Loucy (cell line): ENCODE measurements at regions not wholly inside any gene's neighbourhood (a gene's known extent, or its start where the extent isn't known, plus 50 kb on each side); places are given as distances from the start of the nearest gene placed in this dataset.

Source experiments
- H2AFZ ChIP-seq: fragments of 200-600 bp; sonication (generic); 2 replicates; pipeline ENCODE4 v1.6.0; 2016; ENCODE audit warnings: antibody characterized with exemption, mild to moderate bottlenecking, low read length, moderate library complexity
- H3F3A ChIP-seq: fragments of 200-600 bp; 2 replicates; pipeline ENCODE4 v1.6.0; 2016; ENCODE audit warnings: antibody characterized with exemption, low read depth, mild to moderate bottlenecking
- H3K27me3 ChIP-seq: fragments of 200-600 bp; sonication (generic); 2 replicates; pipeline ENCODE4 v1.6.1; 2014; ENCODE audit warnings: low read length, mild to moderate bottlenecking; ENCODE audit not compliant: insufficient read depth, poor library complexity, severe bottlenecking
- H3K36me3 ChIP-seq: fragments of 200-600 bp; sonication (generic); 2 replicates; pipeline ENCODE4 v1.6.1; 2016; ENCODE audit warnings: low read length; ENCODE audit not compliant: insufficient read depth
- H3K4me1 ChIP-seq: fragments of 200-600 bp; sonication (generic); 2 replicates; pipeline ENCODE4 v1.5.1; 2014; ENCODE audit warnings: low read length, mild to moderate bottlenecking; ENCODE audit not compliant: insufficient read depth, poor library complexity, severe bottlenecking
- H3K4me2 ChIP-seq: fragments of 200-600 bp; sonication (generic); 2 replicates; pipeline ENCODE4 v1.6.0; 2014; ENCODE audit warnings: antibody characterized with exemption, low read length, low read depth, mild to moderate bottlenecking; ENCODE audit not compliant: poor library complexity, severe bottlenecking
- H3K4me3 ChIP-seq: fragments of 200-600 bp; sonication (generic); 2 replicates; pipeline ENCODE4 v1.5.1; 2014; ENCODE audit warnings: low read length, mild to moderate bottlenecking, mixed read lengths; ENCODE audit not compliant: poor library complexity, severe bottlenecking
- H3K79me2 ChIP-seq: fragments of 200-600 bp; sonication (generic); 2 replicates; pipeline ENCODE4 v1.6.1; 2014; ENCODE audit warnings: low read length; ENCODE audit not compliant: insufficient read depth
- H3K9ac ChIP-seq: fragments of 200-600 bp; sonication (generic); 2 replicates; pipeline ENCODE4 v1.6.0; 2014; ENCODE audit warnings: mild to moderate bottlenecking, low read depth, low read length, moderate library complexity; ENCODE audit not compliant: poor library complexity, severe bottlenecking
- H3K9me2 ChIP-seq: fragments of 200-600 bp; sonication (generic); replicated peaks from 2 replicates; pipeline ENCODE4 v1.6.1; 2016; ENCODE audit warnings: low read depth, low read length, mixed read lengths
- H3K9me3 ChIP-seq: fragments of 200-600 bp; sonication (generic); 2 replicates; pipeline ENCODE4 v1.6.1; 2014; ENCODE audit warnings: mild to moderate bottlenecking, antibody characterized with exemption, low read length, low read depth; ENCODE audit not compliant: insufficient read depth
- H4K20me1 ChIP-seq: fragments of 200-600 bp; sonication (generic); 2 replicates; pipeline ENCODE4 v1.6.0; 2014; ENCODE audit warnings: antibody characterized with exemption, low read length, mild to moderate bottlenecking; ENCODE audit not compliant: insufficient read depth, poor library complexity, severe bottlenecking
- CTCF ChIP-seq: fragments of 200-600 bp; sonication (generic); conservative IDR thresholded peaks from 2 replicates; pipeline ENCODE4 v1.5.1; 2014; ENCODE audit warnings: mild to moderate bottlenecking, antibody characterized with exemption, low read length
- EZH2phosphoT487 ChIP-seq: fragments of 200-600 bp; IDR thresholded peaks from 2 replicates; pipeline ENCODE4 v1.6.1; 2018; ENCODE audit warnings: antibody characterized with exemption, mild to moderate bottlenecking, moderate library complexity, borderline replicate concordance

DNA sequence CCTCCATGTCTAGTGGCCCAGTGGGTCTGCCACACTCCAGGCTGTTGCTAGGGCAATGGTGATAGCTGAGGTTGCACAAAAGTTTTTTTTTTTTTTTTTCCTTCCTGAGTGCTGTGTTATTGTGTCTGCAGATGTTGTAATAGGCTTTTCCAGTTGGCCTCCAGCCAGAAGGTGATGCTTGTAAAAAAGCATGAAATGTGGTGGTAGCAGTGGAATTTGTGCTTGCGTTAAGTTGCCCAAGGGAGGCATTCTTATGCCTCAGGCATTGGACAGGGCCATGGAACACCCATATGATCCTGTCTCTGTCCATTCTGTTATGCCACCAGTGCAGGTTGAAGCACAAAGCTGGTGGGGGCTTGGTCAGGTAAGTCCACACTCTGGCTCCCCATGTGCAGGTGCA is 660.5 kb upstream of the SPANXN1 start:
- Histone ChIP-seq H2AFZ (no peak overlapping the region), H3K79me2 (no peaks in the 10 kb centered on the region), H4K20me1 (no peaks in the 10 kb centered on the region), H3K4me1 (no peaks in the 10 kb centered on the region), H3K9ac (no peak overlapping the region), H3K27me3 (no peaks in the 10 kb centered on the region), H3K4me2 (no peak overlapping the region), H3K9me3 (no peaks in the 10 kb centered on the region), H3K36me3 (no peaks in the 10 kb centered on the region), H3K9me2 (no peaks in the 10 kb centered on the region), H3F3A (no peaks in the 10 kb centered on the region), H3K4me3 (no peak overlapping the region)
- no peak for TF ChIP-seq EZH2phosphoT487
- TF ChIP-seq CTCF = no peak

GRCh38 chrX:144592036-144592435 is 655.3 kb upstream of the SPANXN1 start:
- no peak for TF ChIP-seq EZH2phosphoT487
- TF ChIP-seq CTCF = no peak
- no peaks in the 10 kb centered on the region for H3F3A ChIP-seq
- H3K4me1 ChIP-seq = no peaks in the 10 kb centered on the region
- no peaks in the 10 kb centered on the region for H4K20me1 ChIP-seq
- no peaks in the 10 kb centered on the region for H3K9me3 ChIP-seq
- no peak overlapping the region for H3K4me3 ChIP-seq
- H3K27me3 ChIP-seq = no peaks in the 10 kb centered on the region
- H2AFZ ChIP-seq = no peak overlapping the region
- H3K36me3 ChIP-seq = no peaks in the 10 kb centered on the region
- no peak overlapping the region for H3K9ac ChIP-seq
- H3K9me2 ChIP-seq = no peaks in the 10 kb centered on the region
- H3K4me2 ChIP-seq = no peak overlapping the region
- no peaks in the 10 kb centered on the region for H3K79me2 ChIP-seq

DNA sequence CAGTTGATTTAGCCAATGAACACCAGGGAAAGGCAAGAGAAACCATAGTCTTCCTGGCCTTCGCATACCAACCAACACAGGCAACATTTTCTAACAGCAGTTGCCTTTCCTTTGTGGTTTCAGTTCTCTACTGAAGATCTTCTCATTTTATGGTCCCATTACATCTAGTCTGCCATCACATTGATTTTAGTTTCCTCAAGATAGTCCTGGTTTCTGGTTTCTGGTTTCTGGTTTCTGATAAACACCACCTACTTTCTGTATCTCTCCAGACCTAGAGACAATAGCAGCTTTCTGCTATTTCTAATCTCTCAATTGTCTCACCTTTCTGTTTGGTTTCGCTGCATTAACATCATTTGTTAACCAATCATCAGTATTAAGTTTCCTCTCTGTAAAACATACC is 646.3 kb upstream of the SPANXN1 start:
- Histone ChIP-seq H3F3A (no peaks in the 10 kb centered on the region), H3K36me3 (no peaks in the 10 kb centered on the region), H3K4me3 (no peak overlapping the region), H3K4me1 (no peaks in the 10 kb centered on the region), H3K9me3 (no peaks in the 10 kb centered on the region), H2AFZ (no peak overlapping the region), H3K9me2 (no peaks in the 10 kb centered on the region), H3K27me3 (no peaks in the 10 kb centered on the region), H3K79me2 (no peaks in the 10 kb centered on the region), H3K4me2 (no peak overlapping the region), H4K20me1 (no peaks in the 10 kb centered on the region), H3K9ac (no peak overlapping the region)
- TF ChIP-seq CTCF = no peak
- TF ChIP-seq EZH2phosphoT487 = no peak
